Colonic mucosa (tissue), 4 donors: ENCODE measurements at regions not wholly inside any gene's neighbourhood (a gene's known extent, or its start where the extent isn't known, plus 50 kb on each side); places are given as distances from the start of the nearest gene placed in this dataset.

Experiments
- DNase-seq: peaks from one replicate; pipeline ENCODE4 v3.0.0-alpha.2; 2020
- H3K27ac ChIP-seq: fragments of 200-600 bp; one replicate; pipeline ENCODE4 v1.8.0; 2021
- H3K27me3 ChIP-seq: fragments of 200-600 bp; one replicate; pipeline ENCODE4 v1.8.0; 2021
- H3K36me3 ChIP-seq: fragments of 200-600 bp; one replicate; pipeline ENCODE4 v1.8.0; 2021
- H3K4me1 ChIP-seq: fragments of 200-600 bp; one replicate; pipeline ENCODE4 v1.8.0; 2021; ENCODE audit warnings: mild to moderate bottlenecking
- H3K4me3 ChIP-seq: fragments of 200-600 bp; one replicate; pipeline ENCODE4 v1.8.0; 2021
- H3K9ac ChIP-seq, 2 donors: one replicate each; pipeline ENCODE4 v1.7.0; 2013; ENCODE audit warnings: control low read depth in 2 of 2, low read depth in 2 of 2, low read length in 2 of 2
- H3K9me3 ChIP-seq: fragments of 200-600 bp; one replicate; pipeline ENCODE4 v1.8.0; 2021
- CTCF ChIP-seq: fragments of 200-600 bp; IDR thresholded peaks from one replicate; pipeline ENCODE4 v1.8.0; 2022; ENCODE audit warnings: antibody characterized with exemption, mild to moderate bottlenecking
- intact Hi-C: fragments of 100-400 bp; cut with DNase I; formaldehyde crosslinking; loops from one replicate; pipeline ENCODE4 v1.14.1; 2022
- donor health status: healthy.
- donor health status: DM: no; HTN: no; CAD: no.
- donor health status: DM: no; HTN: no; CAD: no.

GRCh38 chr2:165016772-165017411 is 61.6 kb upstream of the SLC38A11 start:
- intact Hi-C loops = loop anchor here (10.0 kb wide), 1 partner anchor 188 kb away; the partner anchor contains the start of gene SCN3A
- no peak overlapping the region for H3K4me3 ChIP-seq
- H3K27me3 ChIP-seq = no peaks in the 10 kb centered on the region
- DNase-seq = no peak
- no peak overlapping the region for H3K9ac ChIP-seq
- no peak overlapping the region for H3K27ac ChIP-seq
- no peaks in the 10 kb centered on the region for H3K4me1 ChIP-seq
- no peaks in the 10 kb centered on the region for H3K9me3 ChIP-seq
- no peak for TF ChIP-seq CTCF
- no peaks in the 10 kb centered on the region for H3K36me3 ChIP-seq

- H3K4me3 ChIP-seq = no peak overlapping the region
- TF ChIP-seq CTCF = peak; percentile 85
- no peaks in the 10 kb centered on the region for H3K9me3 ChIP-seq
- H3K4me1 ChIP-seq = no peaks in the 10 kb centered on the region
- H3K36me3 ChIP-seq = no peaks in the 10 kb centered on the region
- H3K27me3 ChIP-seq = no peaks in the 10 kb centered on the region
- intact Hi-C loops = loop anchor here (10.0 kb wide), 1 partner anchor 190 kb away; the partner anchor contains the start of gene SCN3A
- no peak overlapping the region for H3K27ac ChIP-seq
- DNase-seq = peak; percentile 68
- no peak overlapping the region for H3K9ac ChIP-seq
Observed at GRCh38 chr2:165015052-165015642, 59.8 kb upstream of the SLC38A11 start.

DNA sequence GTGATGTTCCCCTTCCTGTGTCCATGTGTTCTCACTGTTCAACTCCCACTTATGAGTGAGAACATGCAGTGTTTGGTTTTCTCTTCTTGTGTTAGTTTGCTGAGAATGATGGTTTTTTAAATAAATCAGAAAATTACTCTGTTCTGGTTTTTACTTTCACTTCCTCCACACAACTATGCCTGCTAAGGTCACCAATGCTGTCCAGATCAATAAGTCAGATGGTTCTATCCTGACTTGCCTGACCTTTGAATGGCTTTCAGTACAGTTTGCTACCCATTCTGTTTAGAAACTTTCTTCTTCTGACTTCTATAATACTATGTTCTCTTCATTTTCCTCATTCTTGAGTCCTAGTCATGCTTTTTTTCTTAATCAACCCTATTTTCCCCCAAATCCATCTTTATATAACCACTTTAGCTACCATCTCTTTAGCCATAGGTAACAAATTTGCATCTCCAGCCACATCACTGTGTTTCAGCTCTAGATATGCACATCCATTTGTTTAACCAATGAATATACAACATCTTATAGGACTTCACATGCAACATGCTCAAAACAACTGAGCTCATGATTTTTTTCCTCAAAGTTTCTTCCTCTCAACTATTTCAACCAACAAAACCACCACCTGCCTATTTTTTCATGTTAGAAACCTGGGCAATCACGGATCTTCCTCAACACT is 58.8 kb upstream of the SLC38A11 start:
- Histone ChIP-seq H3K27me3 (no peaks in the 10 kb centered on the region), H3K9ac (no peak overlapping the region), H3K27ac (no peak overlapping the region), H3K4me1 (no peaks in the 10 kb centered on the region), H3K36me3 (no peaks in the 10 kb centered on the region), H3K9me3 (no peaks in the 10 kb centered on the region), H3K4me3 (no peak overlapping the region)
- intact Hi-C loops = loop anchor here (10.0 kb wide), 1 partner anchor 191 kb away; the partner anchor contains the start of gene SCN3A
- no peak for DNase-seq
- no peak for TF ChIP-seq CTCF

- no peaks in the 10 kb centered on the region for H3K9me3 ChIP-seq
- DNase-seq = no peak
- no peak overlapping the region for H3K9ac ChIP-seq
- H3K27me3 ChIP-seq = no peaks in the 10 kb centered on the region
- no peaks in the 10 kb centered on the region for H3K36me3 ChIP-seq
- no peaks in the 10 kb centered on the region for H3K4me1 ChIP-seq
- TF ChIP-seq CTCF = no peak
- no peak overlapping the region for H3K27ac ChIP-seq
- no peak overlapping the region for H3K4me3 ChIP-seq
- intact Hi-C loops = loop anchor here (10.0 kb wide), 1 partner anchor 194 kb away; the partner anchor contains the start of gene SCN3A
Observed at GRCh38 chr2:165011199-165011598, 55.9 kb upstream of the SLC38A11 start.

- H3K27me3 ChIP-seq = no peaks in the 10 kb centered on the region
- H3K27ac ChIP-seq = no peak overlapping the region
- no peak for DNase-seq
- TF ChIP-seq CTCF = no peak
- H3K4me1 ChIP-seq = no peaks in the 10 kb centered on the region
- H3K9me3 ChIP-seq = no peaks in the 10 kb centered on the region
- H3K9ac ChIP-seq = no peak overlapping the region
- no peaks in the 10 kb centered on the region for H3K36me3 ChIP-seq
- intact Hi-C loops = loop anchor here (10.0 kb wide), 1 partner anchor 194 kb away; the partner anchor contains the start of gene SCN3A
- no peak overlapping the region for H3K4me3 ChIP-seq
Observed at GRCh38 chr2:165010556-165010955, 55.2 kb upstream of the SLC38A11 start.
